WTC11 (cell line): ENCODE measurements at regions not wholly inside any gene's neighbourhood (a gene's known extent, or its start where the extent isn't known, plus 50 kb on each side); places are given as distances from the start of the nearest gene placed in this dataset.
"Not testable (repeated sequence)": the region's sequence is repeated elsewhere in the genome, so short reads cannot be mapped to it uniquely, and the experiment has no call there.

Source experiments
- ATAC-seq: fragments of 200-7000 bp; cut with Tn5 transposase; 2 replicates; pipeline ENCODE4 v1.10.0; 2021; ENCODE audit warnings: mild to moderate bottlenecking, moderate library complexity
- CTCF ChIA-PET: fragments of 300-600 bp; sonication (Branson Sonifier 250); formaldehyde crosslinking; loops from one replicate; lab custom pipeline; 2021; ENCODE audit warnings: antibody characterized with exemption; lab: Charles Lee
- POLR2A ChIA-PET: fragments of 350-600 bp; sonication (Branson Sonifier 250); formaldehyde crosslinking; loops from one replicate; lab custom pipeline; 2021; ENCODE audit warnings: antibody characterized with exemption; lab: Charles Lee
- DNase-seq: peaks from one replicate; pipeline ENCODE4 v3.0.0; 2021; ENCODE audit warnings: low spot score
- H3K27ac Mint-ChIP-seq: 2 replicates; pipeline ENCODE4 v1.8.0; 2021; ENCODE audit warnings: mixed read lengths
- H3K27me3 Mint-ChIP-seq: 2 replicates; pipeline ENCODE4 v1.8.0; 2021; ENCODE audit warnings: low read depth, mild to moderate bottlenecking, moderate library complexity, mixed read lengths
- H3K36me3 Mint-ChIP-seq: 2 replicates; pipeline ENCODE4 v1.8.0; 2021; ENCODE audit warnings: mixed read lengths
- H3K4me1 Mint-ChIP-seq: 2 replicates; pipeline ENCODE4 v1.8.0; 2022; ENCODE audit warnings: mixed read lengths
- H3K4me3 Mint-ChIP-seq: 2 replicates; pipeline ENCODE4 v1.8.0; 2021; ENCODE audit warnings: mild to moderate bottlenecking, moderate library complexity, mixed read lengths
- H3K9me3 Mint-ChIP-seq: 2 replicates; pipeline ENCODE4 v1.8.0; 2021; ENCODE audit warnings: mixed read lengths
- ATF1 ChIP-seq: sonication (generic); formaldehyde crosslinking; IDR thresholded peaks from 2 replicates; pipeline ENCODE4 v1.8.1; 2023; ENCODE audit warnings: mild to moderate bottlenecking, moderate library complexity, missing genetic modification reagents
- ATF2 ChIP-seq: sonication (generic); formaldehyde crosslinking; IDR thresholded peaks from 2 replicates; pipeline ENCODE4 v1.8.1; 2022; ENCODE audit warnings: low read depth, missing genetic modification reagents, borderline replicate concordance
- CBFB ChIP-seq: sonication (generic); formaldehyde crosslinking; IDR thresholded peaks from 2 replicates; pipeline ENCODE4 v1.8.1; 2022; ENCODE audit warnings: mild to moderate bottlenecking, low read depth, missing genetic modification reagents
- CTCF ChIP-seq: fragments of 200-600 bp; IDR thresholded peaks from 2 replicates; pipeline ENCODE4 v1.8.0; 2022; ENCODE audit warnings: antibody characterized with exemption
- ELF4 ChIP-seq: sonication (generic); formaldehyde crosslinking; IDR thresholded peaks from 2 replicates; pipeline ENCODE4 v1.8.1; 2022; ENCODE audit warnings: low read depth, mild to moderate bottlenecking, moderate library complexity, missing genetic modification reagents
- ETV6 ChIP-seq: sonication (generic); formaldehyde crosslinking; IDR thresholded peaks from 2 replicates; pipeline ENCODE4 v1.8.1; 2022; ENCODE audit warnings: mild to moderate bottlenecking, missing genetic modification reagents
- FOXJ3 ChIP-seq: sonication (generic); formaldehyde crosslinking; IDR thresholded peaks from 2 replicates; pipeline ENCODE4 v1.9.0; 2021; ENCODE audit warnings: missing genetic modification reagents, mild to moderate bottlenecking, borderline replicate concordance
- GABPB1 ChIP-seq: sonication (generic); formaldehyde crosslinking; IDR thresholded peaks from 2 replicates; pipeline ENCODE4 v1.8.1; 2023; ENCODE audit warnings: mild to moderate bottlenecking, missing genetic modification reagents
- GRHL2 ChIP-seq: fragments of 250-450 bp; sonication (Bioruptor Pico); IDR thresholded peaks from 2 replicates; pipeline ENCODE4 v1.8.0; 2022; ENCODE audit warnings: mild to moderate bottlenecking, moderate library complexity; ENCODE audit not compliant: insufficient replicate concordance, severe bottlenecking
- JUN ChIP-seq: sonication (generic); formaldehyde crosslinking; IDR thresholded peaks from 2 replicates; pipeline ENCODE4 v1.8.0; 2023; ENCODE audit warnings: mild to moderate bottlenecking, missing genetic modification reagents
- NFATC4 ChIP-seq: fragments of 250-450 bp; sonication (Bioruptor Pico); IDR thresholded peaks from 2 replicates; pipeline ENCODE4 v1.9.0; 2021; ENCODE audit warnings: mild to moderate bottlenecking
- OVOL2 ChIP-seq: fragments of 250-450 bp; sonication (Bioruptor Pico); IDR thresholded peaks from 2 replicates; pipeline ENCODE4 v1.9.0; 2021; ENCODE audit warnings: mild to moderate bottlenecking, borderline replicate concordance
- SOX15 ChIP-seq: fragments of 250-450 bp; sonication (Bioruptor Pico); IDR thresholded peaks from 2 replicates; pipeline ENCODE4 v1.9.0; 2021; ENCODE audit warnings: mild to moderate bottlenecking
- USF2 ChIP-seq: sonication (generic); formaldehyde crosslinking; IDR thresholded peaks from 2 replicates; pipeline ENCODE4 v1.8.1; 2023; ENCODE audit warnings: mild to moderate bottlenecking, missing genetic modification reagents, moderate library complexity
- ZMAT4 ChIP-seq: fragments of 250-450 bp; sonication (Bioruptor Pico); IDR thresholded peaks from 2 replicates; pipeline ENCODE4 v1.9.0; 2021; ENCODE audit warnings: mild to moderate bottlenecking
- ZNF121 ChIP-seq: sonication (generic); formaldehyde crosslinking; IDR thresholded peaks from 2 replicates; pipeline ENCODE4 v1.8.0; 2023; ENCODE audit warnings: missing genetic modification reagents
- ZNF138 ChIP-seq: sonication (generic); formaldehyde crosslinking; conservative IDR thresholded peaks from 2 replicates; pipeline ENCODE4 v1.8.1; 2022; ENCODE audit warnings: mild to moderate bottlenecking, moderate library complexity, missing genetic modification reagents
- ZNF232 ChIP-seq: sonication (generic); formaldehyde crosslinking; IDR thresholded peaks from 2 replicates; pipeline ENCODE4 v1.8.0; 2022; ENCODE audit warnings: mild to moderate bottlenecking, missing genetic modification reagents
- ZNF416 ChIP-seq: fragments of 250-450 bp; sonication (Bioruptor Pico); IDR thresholded peaks from 2 replicates; pipeline ENCODE4 v1.9.0; 2021; ENCODE audit warnings: mild to moderate bottlenecking, inconsistent platforms
- ZNF423 ChIP-seq: fragments of 250-450 bp; sonication (Bioruptor Pico); IDR thresholded peaks from 2 replicates; pipeline ENCODE4 v2.1.2; 2022; ENCODE audit warnings: mild to moderate bottlenecking, moderate library complexity
- TF ChIP-seq, protein P1 (sequence below): sonication (generic); formaldehyde crosslinking; IDR thresholded peaks from 2 replicates; pipeline ENCODE4 v1.8.0; 2022; ENCODE audit warnings: mild to moderate bottlenecking, missing genetic modification reagents
- TF ChIP-seq, protein P2 (sequence below): sonication (generic); formaldehyde crosslinking; IDR thresholded peaks from 2 replicates; pipeline ENCODE4 v1.8.1; 2023; ENCODE audit warnings: mild to moderate bottlenecking, moderate library complexity, missing genetic modification reagents
- TF ChIP-seq, protein P3 (sequence below): fragments of 250-450 bp; sonication (Bioruptor Pico); IDR thresholded peaks from 2 replicates; pipeline ENCODE4 v1.8.0; 2021; ENCODE audit warnings: mild to moderate bottlenecking

- H3K9me3 Mint-ChIP-seq, result peaks cover 11% of the 10 kb centered on the region
- no peaks in the 10 kb centered on the region for H3K4me1 Mint-ChIP-seq
- no peak overlapping the region for H3K27ac Mint-ChIP-seq
- no peak for TF ChIP-seq NFATC4 (CRISPR knock-in tag)
- TF ChIP-seq ZNF138 (CRISPR knock-in tag), result no peak
- TF ChIP-seq JUN (CRISPR knock-in tag), result no peak
- TF ChIP-seq, all 79 proteins: peak for 0
- POLR2A ChIA-PET, result no interaction called here
- H3K36me3 Mint-ChIP-seq, result peaks cover 5% of the 10 kb centered on the region
- DNase-seq (no peak), ATAC-seq (no peak)
- H3K4me3 Mint-ChIP-seq, result no peak overlapping the region
- H3K27me3 Mint-ChIP-seq, result no peaks in the 10 kb centered on the region
- CTCF ChIA-PET, result no interaction called here
These were observed 139.8 kb downstream of the ARRDC3 start for GRCh38 chr5:91243286-91243685.

DNA sequence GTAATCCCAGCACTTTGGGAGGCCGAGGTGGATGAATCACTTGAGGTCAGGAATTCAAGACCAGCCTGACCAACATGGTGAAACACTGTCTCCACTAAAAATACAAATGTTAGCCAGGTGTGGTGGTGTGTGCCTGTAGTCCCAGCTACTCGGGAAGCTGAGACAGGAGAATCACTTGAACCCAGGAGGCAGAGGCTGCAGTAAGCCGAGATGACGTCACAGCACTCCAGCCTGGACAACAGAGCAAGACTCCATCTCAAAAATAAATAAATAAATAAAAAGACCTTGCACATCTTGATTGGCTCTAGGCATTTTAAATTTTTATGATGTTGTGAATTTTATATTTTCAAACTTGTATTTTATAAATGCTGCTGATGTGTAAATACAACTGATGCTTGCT, 141.7 kb downstream of the ARRDC3 start:
- peaks cover 11% of the 10 kb centered on the region for H3K9me3 Mint-ChIP-seq
- H3K4me3 Mint-ChIP-seq, H3K27me3 Mint-ChIP-seq, H3K4me1 Mint-ChIP-seq, DNase-seq, ATAC-seq, H3K27ac Mint-ChIP-seq, POLR2A ChIA-PET, H3K36me3 Mint-ChIP-seq: not testable (repeated sequence)
- CTCF ChIA-PET, result interaction anchor here (0.6 kb wide), 1 partner anchor 9 kb away, joined by 3 read pairs; no protein-coding TSS in a partner anchor

- Mint-ChIP-seq H3K27me3 (no peaks in the 10 kb centered on the region), H3K4me1 (no peaks in the 10 kb centered on the region), H3K27ac (no peak overlapping the region), H3K36me3 (peaks cover 5% of the 10 kb centered on the region), H3K4me3 (no peak overlapping the region), H3K9me3 (peaks cover 11% of the 10 kb centered on the region)
- ChIA-PET CTCF (no interaction called here), POLR2A (no interaction called here)
- no peak for TF ChIP-seq ATF2 (CRISPR knock-in tag)
- no peak for ATAC-seq
- no peak for DNase-seq
These were observed 142.9 kb downstream of the ARRDC3 start for GRCh38 chr5:91240175-91240574.

DNA sequence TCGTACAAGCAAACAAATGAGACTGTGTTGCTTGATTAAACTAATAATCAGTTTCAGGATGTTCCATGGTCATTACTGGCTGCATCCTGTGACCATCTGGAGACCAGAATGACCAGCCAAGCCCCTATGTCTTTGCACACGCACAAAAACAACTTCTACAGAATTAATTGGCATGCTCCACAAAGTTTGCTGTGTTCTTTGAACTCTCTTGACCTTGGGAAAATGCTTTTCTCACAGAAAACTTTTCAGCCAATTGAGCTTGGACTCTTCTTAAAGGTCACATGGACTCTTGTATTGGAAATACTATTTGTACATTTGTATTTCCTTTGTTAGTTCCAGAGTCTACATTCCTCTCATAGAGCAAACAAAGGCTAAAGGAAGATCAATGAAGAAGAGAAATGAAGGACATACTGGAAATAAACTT, 147.8 kb downstream of the ARRDC3 start:
- H3K36me3 Mint-ChIP-seq, result peaks cover 2% of the 10 kb centered on the region; the same call in 1 of the 2 replicates
- H3K4me3 Mint-ChIP-seq, result no peak overlapping the region
- H3K27me3 Mint-ChIP-seq, result no peaks in the 10 kb centered on the region
- H3K9me3 Mint-ChIP-seq, result peaks cover 5% of the 10 kb centered on the region
- DNase-seq, result no peak
- CTCF ChIA-PET, result interaction anchor here (1.0 to 3.4 kb wide), 2 partner anchors 150 to 184 kb away, joined by 4 to 16 read pairs; no protein-coding TSS in a partner anchor
- no peak overlapping the region for H3K27ac Mint-ChIP-seq
- POLR2A ChIA-PET, result interaction anchor here (1.3 to 1.6 kb wide), 2 partner anchors 145 to 148 kb away, joined by 4 read pairs; partner anchors contain the start of gene ARRDC3
- H3K4me1 Mint-ChIP-seq, result peaks cover 4% of the 10 kb centered on the region
- no peak for ATAC-seq
- TF ChIP-seq, protein P1, sequence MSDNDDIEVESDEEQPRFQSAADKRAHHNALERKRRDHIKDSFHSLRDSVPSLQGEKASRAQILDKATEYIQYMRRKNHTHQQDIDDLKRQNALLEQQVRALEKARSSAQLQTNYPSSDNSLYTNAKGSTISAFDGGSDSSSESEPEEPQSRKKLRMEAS (CRISPR knock-in tag), result no peak
- no peak for TF ChIP-seq USF2 (CRISPR knock-in tag)
- TF ChIP-seq CBFB, result no peak
- TF ChIP-seq GRHL2 (CRISPR knock-in tag), result no peak
- no peak for TF ChIP-seq ZNF232
- TF ChIP-seq, protein P2, sequence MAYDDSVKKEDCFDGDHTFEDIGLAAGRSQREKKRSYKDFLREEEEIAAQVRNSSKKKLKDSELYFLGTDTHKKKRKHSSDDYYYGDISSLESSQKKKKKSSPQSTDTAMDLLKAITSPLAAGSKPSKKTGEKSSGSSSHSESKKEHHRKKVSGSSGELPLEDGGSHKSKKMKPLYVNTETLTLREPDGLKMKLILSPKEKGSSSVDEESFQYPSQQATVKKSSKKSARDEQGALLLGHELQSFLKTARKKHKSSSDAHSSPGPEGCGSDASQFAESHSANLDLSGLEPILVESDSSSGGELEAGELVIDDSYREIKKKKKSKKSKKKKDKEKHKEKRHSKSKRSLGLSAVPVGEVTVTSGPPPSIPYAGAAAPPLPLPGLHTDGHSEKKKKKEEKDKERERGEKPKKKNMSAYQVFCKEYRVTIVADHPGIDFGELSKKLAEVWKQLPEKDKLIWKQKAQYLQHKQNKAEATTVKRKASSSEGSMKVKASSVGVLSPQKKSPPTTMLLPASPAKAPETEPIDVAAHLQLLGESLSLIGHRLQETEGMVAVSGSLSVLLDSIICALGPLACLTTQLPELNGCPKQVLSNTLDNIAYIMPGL (CRISPR knock-in tag), result no peak
- no peak for TF ChIP-seq ZNF121 (CRISPR knock-in tag)
- TF ChIP-seq GABPB1 (CRISPR knock-in tag), result no peak
- no peak for TF ChIP-seq ATF1
- no peak for TF ChIP-seq ELF4 (CRISPR knock-in tag)
- TF ChIP-seq ETV6, result no peak
- no peak for TF ChIP-seq ZNF423
- TF ChIP-seq, protein P3, sequence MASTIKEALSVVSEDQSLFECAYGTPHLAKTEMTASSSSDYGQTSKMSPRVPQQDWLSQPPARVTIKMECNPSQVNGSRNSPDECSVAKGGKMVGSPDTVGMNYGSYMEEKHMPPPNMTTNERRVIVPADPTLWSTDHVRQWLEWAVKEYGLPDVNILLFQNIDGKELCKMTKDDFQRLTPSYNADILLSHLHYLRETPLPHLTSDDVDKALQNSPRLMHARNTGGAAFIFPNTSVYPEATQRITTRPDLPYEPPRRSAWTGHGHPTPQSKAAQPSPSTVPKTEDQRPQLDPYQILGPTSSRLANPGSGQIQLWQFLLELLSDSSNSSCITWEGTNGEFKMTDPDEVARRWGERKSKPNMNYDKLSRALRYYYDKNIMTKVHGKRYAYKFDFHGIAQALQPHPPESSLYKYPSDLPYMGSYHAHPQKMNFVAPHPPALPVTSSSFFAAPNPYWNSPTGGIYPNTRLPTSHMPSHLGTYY (CRISPR knock-in tag), result no peak
- TF ChIP-seq FOXJ3, result no peak
- no peak for TF ChIP-seq ZMAT4 (CRISPR knock-in tag)
- no peak for TF ChIP-seq SOX15 (CRISPR knock-in tag)
- no peak for TF ChIP-seq OVOL2 (CRISPR knock-in tag)
- TF ChIP-seq ZNF416 (CRISPR knock-in tag), result no peak
- TF ChIP-seq CTCF, result no peak
